Frontal cortex (tissue), 3 donors: ENCODE measurements at regions not wholly inside any gene's neighbourhood (a gene's known extent, or its start where the extent isn't known, plus 50 kb on each side); places are given as distances from the start of the nearest gene placed in this dataset.

Experiments
- DNase-seq, 2 donors: peaks; one replicate each; pipeline ENCODE4 v3.0.0; 2012; ENCODE audit warnings: low spot score in 2 of 2
- FAIRE-seq: peaks from 2 replicates; lab custom pipeline; 2012; peaks lifted over from hg19 to GRCh38; lab: Jason Lieb, UNC
- donor health status: control.
- donor health status: control.
- donor health status: control.

GRCh38 chr12:20967756-20968155 lies 157.3 kb downstream of the SLCO1B3 start:
- FAIRE-seq, result no peak
- no peak for DNase-seq

- DNase-seq, result no peak
- no peak for FAIRE-seq
These were observed 159.3 kb downstream of the SLCO1B3 start for GRCh38 chr12:20969766-20970165.

GRCh38 chr12:20985399-20985798 lies 145.6 kb upstream of the SLCO1B1 start:
- no peak for DNase-seq
- FAIRE-seq, result no peak

GRCh38 chr12:21001778-21002177 lies 129.2 kb upstream of the SLCO1B1 start:
- DNase-seq (no peak), FAIRE-seq (no peak)

GRCh38 chr12:21025656-21026055 lies 105.3 kb upstream of the SLCO1B1 start:
- no peak for DNase-seq
- peak; percentile 28 for FAIRE-seq

DNA sequence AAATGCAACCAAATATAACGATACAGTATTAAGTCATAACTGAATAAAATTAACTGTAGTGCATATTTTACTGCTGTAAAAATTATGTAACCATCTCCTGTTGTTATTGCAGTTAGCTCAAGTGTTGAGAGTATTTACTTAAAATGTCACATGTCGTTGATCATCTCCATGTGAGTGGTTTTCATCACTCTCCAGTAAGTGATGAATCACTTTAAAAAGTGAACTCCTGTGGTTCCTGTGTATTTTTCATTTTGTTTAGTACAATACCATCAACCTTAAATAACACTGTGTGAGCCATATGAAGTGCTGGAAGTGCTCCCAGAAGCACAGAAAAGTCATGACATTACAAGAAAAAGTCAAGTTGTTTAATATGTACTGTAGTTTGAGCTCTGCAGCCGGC lies 104.7 kb upstream of the SLCO1B1 start:
- FAIRE-seq, result no peak
- DNase-seq, result no peak

DNA sequence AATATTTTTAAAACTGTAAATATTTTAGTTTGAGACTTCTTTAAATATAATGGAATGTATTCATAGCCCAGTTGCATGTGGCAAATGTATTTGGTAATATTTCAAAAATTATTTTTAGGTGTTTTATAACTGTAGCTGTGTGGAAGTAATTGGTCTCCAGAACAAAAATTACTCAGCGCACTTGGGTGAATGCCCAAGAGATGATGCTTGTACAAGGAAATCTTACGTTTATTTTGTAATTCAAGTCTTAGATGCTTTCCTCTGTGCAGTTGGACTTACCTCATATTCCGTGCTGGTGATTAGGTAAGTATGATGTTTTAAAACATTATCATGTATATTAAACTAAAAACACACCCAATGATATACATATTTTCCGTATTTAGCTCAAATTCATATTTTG lies 76.7 kb upstream of the SLCO1B1 start:
- DNase-seq (no peak), FAIRE-seq (no peak)

DNA sequence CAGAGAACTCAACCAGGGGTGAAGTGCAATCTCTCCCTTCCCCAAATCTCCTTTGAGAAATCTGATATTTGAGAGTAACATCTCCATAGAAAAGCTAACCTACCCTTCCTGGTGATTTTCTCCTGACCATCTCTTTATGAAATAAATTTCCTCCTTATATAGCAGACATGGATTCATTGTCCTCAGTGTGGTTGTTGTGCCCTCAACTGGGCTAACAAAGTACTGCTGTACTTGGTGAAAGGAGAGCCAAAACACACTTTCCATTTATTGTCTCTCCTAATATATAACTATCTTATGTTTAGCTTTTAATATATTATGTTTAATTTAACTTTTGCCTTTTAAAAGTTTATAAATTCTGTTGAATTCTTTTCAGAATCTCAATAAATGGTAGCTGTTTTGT lies 65.1 kb upstream of the SLCO1B1 start:
- FAIRE-seq (no peak), DNase-seq (no peak)

DNA sequence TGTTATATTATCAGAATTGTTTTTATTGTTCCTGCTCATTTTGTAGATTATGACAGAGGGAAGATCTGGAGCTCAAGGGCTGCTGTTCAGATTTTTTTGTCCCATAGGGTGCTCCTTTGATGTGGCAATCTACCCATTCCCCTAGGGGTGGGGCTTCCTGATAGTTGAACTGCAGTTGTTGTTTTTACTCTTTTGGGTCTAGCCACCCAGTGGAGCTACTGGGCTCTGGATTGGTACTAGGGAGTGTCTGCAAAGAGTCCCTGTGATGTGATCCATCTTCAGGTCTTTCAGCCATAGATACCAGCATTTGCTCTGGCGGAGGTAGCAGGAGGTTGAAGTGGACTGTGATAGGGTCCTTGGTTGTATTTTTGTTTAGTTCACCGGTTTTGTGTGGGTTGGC lies 57.9 kb upstream of the SLCO1B1 start:
- FAIRE-seq, result no peak
- no peak for DNase-seq

GRCh38 chr12:21073822-21074460 lies 57.1 kb upstream of the SLCO1B1 start:
- DNase-seq (no peak), FAIRE-seq (no peak)
